ENCODE measurements at regions not wholly inside any gene's neighbourhood (a gene's known extent, or its start where the extent isn't known, plus 50 kb on each side); places are given as distances from the start of the nearest gene placed in this dataset.
"Not testable (repeated sequence)": the region's sequence is repeated elsewhere in the genome, so short reads cannot be mapped to it uniquely, and the experiment has no call there.

DNA sequence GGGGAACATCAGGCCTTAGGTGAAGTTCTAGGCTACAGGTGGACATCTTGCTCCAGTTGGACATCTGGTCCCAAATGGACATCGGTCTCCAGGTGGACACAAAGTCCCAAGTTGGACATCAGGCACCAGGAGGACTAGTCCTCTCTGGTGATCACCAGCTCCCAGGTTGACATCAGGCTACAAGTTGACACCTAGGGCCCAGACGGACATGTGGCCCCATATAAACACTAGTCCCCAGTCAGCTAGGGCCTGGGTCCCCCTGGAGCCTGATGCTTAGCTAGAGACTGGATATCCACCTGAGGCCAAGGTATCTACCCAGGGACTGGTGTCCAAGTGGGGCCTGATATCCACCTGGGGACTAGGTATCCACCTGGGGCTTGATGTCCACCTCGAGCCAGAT lies 75.8 kb upstream of the ZNF337 start:
- H3K4me3 Mint-ChIP-seq; intact Hi-C loops (cut with micrococcal nuclease); H3K9me3 Mint-ChIP-seq; DNase-seq; ATAC-seq; H3K36me3 Mint-ChIP-seq (ENCODE audit: low read depth); CTCF ChIA-PET; POLR2A ChIA-PET; H3K4me1 Mint-ChIP-seq (ENCODE audit: low read depth); H3K27me3 Mint-ChIP-seq; H3K27ac Mint-ChIP-seq: not testable (repeated sequence)

DNA sequence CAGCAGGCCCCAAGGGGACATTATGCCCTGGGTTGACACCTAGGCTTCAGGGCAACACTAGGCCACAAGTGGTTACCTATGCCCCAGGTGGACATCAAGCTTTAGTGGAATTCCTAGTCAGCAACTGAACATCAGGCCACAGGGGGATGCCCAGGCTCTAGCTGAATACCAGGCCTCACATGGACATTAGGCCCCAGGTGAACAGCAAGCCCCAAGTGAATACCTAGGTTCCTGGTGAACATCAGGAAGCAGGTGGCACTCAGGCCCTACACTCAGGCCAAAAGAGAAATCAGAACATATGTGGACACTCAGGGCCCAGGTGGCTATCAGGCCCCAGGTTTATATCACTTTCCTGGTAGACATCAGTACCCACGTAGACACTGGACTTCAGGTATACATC lies 75.2 kb upstream of the ZNF337 start:
- H3K27ac Mint-ChIP-seq, result not testable (repeated sequence)

DNA sequence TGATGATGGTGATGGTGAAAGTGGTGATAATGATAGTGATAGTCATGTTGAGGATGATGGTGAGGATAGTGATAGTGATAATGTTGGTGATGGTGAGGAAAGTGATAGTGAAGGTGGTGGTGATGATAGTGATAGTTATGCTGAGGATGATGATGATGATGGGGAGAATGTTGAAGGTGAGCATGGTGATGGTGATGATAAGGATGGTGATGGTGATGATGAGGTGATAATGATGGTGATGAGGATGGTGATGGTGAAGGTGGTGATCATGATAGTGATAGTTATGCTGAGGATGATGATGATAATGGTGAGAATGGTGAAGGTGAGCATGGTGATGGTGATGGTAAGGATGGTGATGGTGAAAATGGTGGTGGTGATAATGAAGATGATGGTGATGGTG lies 64.9 kb upstream of the ZNF337 start:
- ATAC-seq (no peak), DNase-seq (no peak)
- Mint-ChIP-seq H3K36me3 (ENCODE audit: low read depth) (no peaks in the 10 kb centered on the region), H3K4me3 (no peak overlapping the region), H3K9me3 (no peaks in the 10 kb centered on the region), H3K27ac (no peak overlapping the region), H3K4me1 (ENCODE audit: low read depth) (no peaks in the 10 kb centered on the region), H3K27me3 (no peaks in the 10 kb centered on the region)
- POLR2A ChIA-PET, result no interaction called here
- TF ChIP-seq, protein P1, sequence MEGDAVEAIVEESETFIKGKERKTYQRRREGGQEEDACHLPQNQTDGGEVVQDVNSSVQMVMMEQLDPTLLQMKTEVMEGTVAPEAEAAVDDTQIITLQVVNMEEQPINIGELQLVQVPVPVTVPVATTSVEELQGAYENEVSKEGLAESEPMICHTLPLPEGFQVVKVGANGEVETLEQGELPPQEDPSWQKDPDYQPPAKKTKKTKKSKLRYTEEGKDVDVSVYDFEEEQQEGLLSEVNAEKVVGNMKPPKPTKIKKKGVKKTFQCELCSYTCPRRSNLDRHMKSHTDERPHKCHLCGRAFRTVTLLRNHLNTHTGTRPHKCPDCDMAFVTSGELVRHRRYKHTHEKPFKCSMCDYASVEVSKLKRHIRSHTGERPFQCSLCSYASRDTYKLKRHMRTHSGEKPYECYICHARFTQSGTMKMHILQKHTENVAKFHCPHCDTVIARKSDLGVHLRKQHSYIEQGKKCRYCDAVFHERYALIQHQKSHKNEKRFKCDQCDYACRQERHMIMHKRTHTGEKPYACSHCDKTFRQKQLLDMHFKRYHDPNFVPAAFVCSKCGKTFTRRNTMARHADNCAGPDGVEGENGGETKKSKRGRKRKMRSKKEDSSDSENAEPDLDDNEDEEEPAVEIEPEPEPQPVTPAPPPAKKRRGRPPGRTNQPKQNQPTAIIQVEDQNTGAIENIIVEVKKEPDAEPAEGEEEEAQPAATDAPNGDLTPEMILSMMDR (IDR thresholded peaks at IDR 0.05), result no peak
- CTCF ChIA-PET, result no interaction called here
- intact Hi-C loops (cut with micrococcal nuclease), result no loop called here

More for the DNA sequence above, 75.2 kb upstream of the ZNF337 start:
- intact Hi-C loops (cut with micrococcal nuclease); H3K36me3 Mint-ChIP-seq (ENCODE audit: low read depth); DNase-seq; POLR2A ChIA-PET; H3K4me3 Mint-ChIP-seq; CTCF ChIA-PET; H3K4me1 Mint-ChIP-seq (ENCODE audit: low read depth); ATAC-seq; H3K27me3 Mint-ChIP-seq; H3K9me3 Mint-ChIP-seq: not testable (repeated sequence)

DNA sequence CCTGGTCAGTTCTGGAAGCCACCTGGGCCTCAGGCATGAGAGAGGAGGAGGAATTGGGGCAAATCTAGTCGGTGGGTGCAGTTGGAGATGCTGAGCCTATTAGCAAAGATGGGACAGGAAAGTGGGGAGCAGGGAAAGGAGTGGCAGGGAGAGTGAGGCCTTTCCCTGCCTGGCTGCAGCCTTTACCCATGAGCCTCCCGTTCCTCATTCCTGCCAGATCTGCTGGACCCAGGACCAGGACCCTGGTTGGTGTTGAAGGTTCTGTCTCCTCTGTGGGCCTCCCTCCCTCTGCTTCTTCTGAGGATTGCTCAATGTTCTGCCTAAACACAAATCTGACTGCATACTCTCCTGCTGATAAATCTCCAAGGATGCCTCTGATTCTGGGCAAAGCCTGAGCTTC lies 64.4 kb upstream of the ZNF337 start:
- H3K4me1 Mint-ChIP-seq (ENCODE audit: low read depth); CTCF ChIA-PET; H3K9me3 Mint-ChIP-seq; POLR2A ChIA-PET; DNase-seq; H3K27me3 Mint-ChIP-seq; H3K4me3 Mint-ChIP-seq; ATAC-seq; intact Hi-C loops (cut with micrococcal nuclease); H3K27ac Mint-ChIP-seq; H3K36me3 Mint-ChIP-seq (ENCODE audit: low read depth): not testable (repeated sequence)

DNA sequence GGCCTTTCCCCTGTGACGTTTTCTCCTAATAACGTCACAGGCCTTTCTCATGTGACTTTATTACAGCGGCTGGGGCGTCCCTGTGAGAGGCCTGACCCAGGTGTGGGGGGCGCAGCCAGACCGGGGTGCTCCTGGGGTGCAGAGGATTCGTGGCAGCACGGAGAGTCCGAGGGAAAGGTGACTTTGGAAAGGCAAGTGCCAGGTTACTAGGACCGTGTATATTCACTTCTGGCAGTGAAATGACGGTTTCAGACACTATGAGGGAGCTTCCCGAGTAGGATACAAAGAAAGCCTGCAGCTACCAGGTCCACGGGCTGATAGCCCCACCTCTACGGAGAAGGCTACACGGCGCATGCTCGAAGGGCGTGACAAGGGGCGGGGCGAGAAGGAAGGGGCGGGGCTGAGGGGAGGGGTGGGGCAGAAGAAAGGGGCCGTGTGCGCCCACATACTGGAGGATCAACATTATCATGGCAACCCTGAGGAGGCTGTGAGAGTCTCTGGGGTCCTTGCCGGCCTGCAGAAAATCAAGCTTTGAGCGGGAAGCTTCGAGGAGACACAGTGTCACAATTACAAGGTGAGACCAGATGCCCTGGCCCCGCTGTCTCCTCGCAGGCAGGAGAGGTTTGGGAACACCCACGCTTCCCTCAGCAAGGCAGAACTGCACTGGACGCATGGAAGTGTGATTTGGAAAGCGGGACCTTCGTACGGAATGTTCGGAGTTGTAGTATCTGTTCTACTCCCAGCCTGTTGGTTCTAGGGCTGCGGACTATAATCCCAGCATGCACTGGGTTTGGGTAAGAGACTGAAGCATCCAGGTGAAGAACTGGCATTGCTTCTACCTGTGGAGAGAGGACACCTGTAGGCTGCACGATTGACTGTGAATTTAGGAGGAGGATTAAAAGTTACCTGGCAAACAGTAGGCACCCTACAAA lies 54.4 kb upstream of the ZNF337 start:
- TF ChIP-seq, protein P1 (IDR thresholded peaks at IDR 0.05), result no peak
- intact Hi-C loops (cut with micrococcal nuclease), result no loop called here
- peak overlapping the region; percentile 79 for H3K4me3 Mint-ChIP-seq
- CTCF ChIA-PET, result no interaction called here
- ATAC-seq (peak; percentile 94), DNase-seq (peak; percentile 67)
- H3K9me3 Mint-ChIP-seq, result no peaks in the 10 kb centered on the region
- POLR2A ChIA-PET, result interaction anchor here (1.0 kb wide), 1 partner anchor 94 kb away, joined by 3 read pairs; no protein-coding TSS in a partner anchor
- H3K4me1 Mint-ChIP-seq (ENCODE audit: low read depth), result peaks cover 18% of the 10 kb centered on the region
- H3K27me3 Mint-ChIP-seq, result no peaks in the 10 kb centered on the region
- H3K36me3 Mint-ChIP-seq (ENCODE audit: low read depth), result no peaks in the 10 kb centered on the region
- peak overlapping the region; percentile 76 for H3K27ac Mint-ChIP-seq

DNA sequence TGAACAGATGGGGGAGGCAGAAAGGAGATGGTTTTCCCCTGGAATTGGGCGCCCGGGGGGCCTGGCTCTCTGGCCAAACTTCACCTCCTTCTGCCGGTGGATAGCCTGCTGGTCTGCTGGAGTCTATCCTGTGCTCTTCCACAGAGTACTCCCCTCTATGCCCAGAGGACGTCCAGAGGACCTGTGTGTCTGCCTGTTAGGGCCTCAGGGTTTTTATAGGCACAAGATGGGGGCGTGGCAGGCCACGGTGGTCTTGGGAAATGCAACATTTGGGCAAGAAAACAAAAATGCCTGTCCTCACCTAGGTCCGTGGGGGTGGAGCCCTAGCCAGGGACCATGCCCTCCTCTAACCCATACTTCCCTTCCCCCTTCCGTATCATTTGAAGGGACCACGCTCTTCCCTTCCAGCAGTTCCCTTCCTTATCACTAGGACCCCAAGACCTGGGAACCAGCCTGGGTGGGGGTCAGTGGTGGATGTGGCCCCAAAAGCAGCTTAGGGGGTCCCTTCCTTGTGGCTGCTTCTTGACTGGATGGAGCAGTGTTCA lies 53.6 kb upstream of the ZNF337 start:
- H3K27ac Mint-ChIP-seq, result peak overlapping the region; percentile 76
- ChIA-PET POLR2A (interaction anchor here (1.0 kb wide), 1 partner anchor 93 kb away, joined by 3 read pairs; no protein-coding TSS in a partner anchor), CTCF (interaction anchor here (0.6 kb wide), 1 partner anchor 212 kb away, joined by 3 read pairs; no protein-coding TSS in a partner anchor)
- no peaks in the 10 kb centered on the region for H3K36me3 Mint-ChIP-seq (ENCODE audit: low read depth)
- intact Hi-C loops (cut with micrococcal nuclease), result no loop called here
- ATAC-seq (no peak), DNase-seq (no peak)
- peaks cover 18% of the 10 kb centered on the region for H3K4me1 Mint-ChIP-seq (ENCODE audit: low read depth)
- H3K4me3 Mint-ChIP-seq, result peak overlapping the region; percentile 79
- H3K27me3 Mint-ChIP-seq, result no peaks in the 10 kb centered on the region
- TF ChIP-seq, protein P1 (IDR thresholded peaks at IDR 0.05), result no peak
- no peaks in the 10 kb centered on the region for H3K9me3 Mint-ChIP-seq

Measured in activated CD8-positive, alpha-beta T cell treated with anti-CD3 and anti-CD28 coated beads for 36 hours (primary cell).